Endothelial cell of umbilical vein (primary cell): ENCODE measurements at regions not wholly inside any gene's neighbourhood (a gene's known extent, or its start where the extent isn't known, plus 50 kb on each side); places are given as distances from the start of the nearest gene placed in this dataset.

ENCODE experiments used
- BruUV-seq: library from RNA; stranded (reverse); fragments of 400-500 nt; replicated peaks from 2 replicates; lab custom pipeline; 2021; lab: Mats Ljungman, UMichigan
- CTCF ChIA-PET: fragments of 300-600, 350-600 bp; sonication (Branson Sonifier 250); formaldehyde crosslinking; loops from one replicate; lab custom pipeline; 2021; ENCODE audit warnings: antibody characterized with exemption, inconsistent platforms; lab: Charles Lee
- POLR2A ChIA-PET: fragments of 300-600, 350-600 bp; sonication (Branson Sonifier 250); formaldehyde crosslinking; loops from one replicate; lab custom pipeline; 2021; ENCODE audit warnings: antibody characterized with exemption, inconsistent platforms; lab: Charles Lee
- DNase-seq: peaks from one replicate; pipeline ENCODE4 v3.0.0-alpha.2; 2011; ENCODE audit warnings: low read depth, low spot score
- FAIRE-seq: peaks from 2 replicates; lab custom pipeline; 2011; peaks lifted over from hg19 to GRCh38; lab: Jason Lieb, UNC
- H2AFZ ChIP-seq: 2 replicates; pipeline ENCODE4 v1.6.0; 2012; ENCODE audit warnings: low read depth, low read length, control low read depth, inconsistent platforms
- H3K27ac ChIP-seq: 2 replicates; pipeline ENCODE4 v1.5.1; 2011; ENCODE audit warnings: low read depth, mild to moderate bottlenecking, control low read depth, low read length, moderate library complexity; ENCODE audit not compliant: insufficient read depth
- H3K27me3 ChIP-seq, 2 experiments: 2 replicates each; pipeline versions ENCODE4 v1.6.0 to v1.6.1; 2011; ENCODE audit warnings: low read length in 2 of 2, mixed read lengths in 1 of 2; ENCODE audit not compliant: control insufficient read depth in 2 of 2, insufficient read depth in 2 of 2
- H3K36me3 ChIP-seq, 2 experiments: 2 replicates in 1 of 2; 3 replicates in 1 of 2; pipeline ENCODE4 v1.5.1; 2011; ENCODE audit warnings: low read length in 2 of 2, mild to moderate bottlenecking in 1 of 2, moderate library complexity in 1 of 2; ENCODE audit not compliant: control insufficient read depth in 2 of 2, insufficient read depth in 2 of 2; ENCODE audit errors: extremely low read depth in 1 of 2
- H3K4me1 ChIP-seq: 3 replicates; pipeline ENCODE4 v1.5.1; 2011; ENCODE audit warnings: mild to moderate bottlenecking, low read length; ENCODE audit not compliant: control insufficient read depth, insufficient read depth; ENCODE audit errors: extremely low read depth
- H3K4me2 ChIP-seq: 2 replicates; pipeline ENCODE4 v1.6.1; 2011; ENCODE audit warnings: low read length, control low read depth, mixed read lengths; ENCODE audit not compliant: insufficient read depth
- H3K4me3 ChIP-seq, 3 experiments: fragments of 200-600 bp in 1 of 3; sonication (generic), shearing (Covaris generic) in 1 of 3; replicated peaks in 1 of 3; 2 replicates each; pipeline ENCODE4 v1.5.1; 2011 to 2016; ENCODE audit warnings: control low read depth in 3 of 3, low read length in 3 of 3, mild to moderate bottlenecking in 2 of 3, inconsistent platforms in 1 of 3, low read depth in 1 of 3, moderate library complexity in 1 of 3; ENCODE audit not compliant: insufficient read depth in 1 of 3
- H3K79me2 ChIP-seq: 2 replicates; pipeline ENCODE4 v1.6.0; 2012; ENCODE audit warnings: low read length, inconsistent platforms; ENCODE audit not compliant: control insufficient read depth, insufficient read depth
- H3K9ac ChIP-seq: replicated peaks from 2 replicates; pipeline ENCODE3; 2011; ENCODE audit warnings: low read length, control low read depth; ENCODE audit not compliant: insufficient read depth; ENCODE audit errors: extremely low read depth
- H3K9me1 ChIP-seq: replicated peaks from 3 replicates; pipeline ENCODE4 v1.6.0; 2011; ENCODE audit warnings: mild to moderate bottlenecking, low read length; ENCODE audit not compliant: control insufficient read depth, insufficient read depth; ENCODE audit errors: extremely low read depth
- H3K9me3 ChIP-seq: replicated peaks from 2 replicates; pipeline ENCODE4 v1.5.1; 2012; ENCODE audit warnings: low read length, inconsistent platforms; ENCODE audit not compliant: control insufficient read depth, insufficient read depth
- H4K20me1 ChIP-seq: replicated peaks from 2 replicates; pipeline ENCODE3; 2011; ENCODE audit warnings: mild to moderate bottlenecking, low read length; ENCODE audit not compliant: control insufficient read depth, insufficient read depth; ENCODE audit errors: extremely low read depth
- CTCF ChIP-seq, 2 donors: IDR thresholded peaks; 1 replicate in 1 of 2; 2 replicates in 1 of 2; pipeline ENCODE4 v1.5.1; 2011; ENCODE audit warnings: low read length in 2 of 2, mild to moderate bottlenecking in 2 of 2, moderate library complexity in 2 of 2, control low read depth in 1 of 2, inconsistent platforms in 1 of 2, low read depth in 1 of 2; ENCODE audit not compliant: insufficient read depth in 1 of 2; ENCODE audit errors: extremely low read depth in 1 of 2
- EZH2 ChIP-seq: IDR thresholded peaks from 2 replicates; pipeline ENCODE4 v1.6.1; 2012; ENCODE audit warnings: borderline replicate concordance, low read depth, mild to moderate bottlenecking, moderate library complexity, low read length, inconsistent platforms; ENCODE audit not compliant: severe bottlenecking
- FOS ChIP-seq: IDR thresholded peaks from 2 replicates; pipeline ENCODE4 v1.6.1; 2011; ENCODE audit warnings: mild to moderate bottlenecking, low read length, moderate library complexity, borderline replicate concordance; ENCODE audit not compliant: insufficient read depth
- GATA2 ChIP-seq: IDR thresholded peaks from 2 replicates; pipeline ENCODE4 v1.7.0; 2011; ENCODE audit warnings: low read depth, mild to moderate bottlenecking, moderate library complexity, mixed read lengths, low read length; ENCODE audit not compliant: insufficient read length, insufficient read depth
- JUN ChIP-seq: IDR thresholded peaks from 2 replicates; pipeline ENCODE4 v1.6.1; 2011; ENCODE audit warnings: borderline replicate concordance, low read depth; ENCODE audit not compliant: insufficient read length, insufficient read depth
- MAX ChIP-seq: IDR thresholded peaks from 2 replicates; pipeline ENCODE4 v1.6.1; 2011; ENCODE audit not compliant: insufficient read depth, insufficient read length
- MYC ChIP-seq: IDR thresholded peaks from one replicate; pipeline ENCODE4 v1.6.1; 2011; ENCODE audit warnings: mild to moderate bottlenecking, low read depth, low read length
- POLR2A ChIP-seq: IDR thresholded peaks from 2 replicates; pipeline ENCODE4 v1.6.1; 2012; ENCODE audit warnings: low read depth, mild to moderate bottlenecking, control low read depth, low read length
- POLR2AphosphoS5 ChIP-seq: IDR thresholded peaks from 2 replicates; pipeline ENCODE4 v1.6.1; 2012; ENCODE audit warnings: low read depth, mild to moderate bottlenecking, control low read depth, low read length, moderate library complexity; ENCODE audit not compliant: insufficient read depth
- dilution Hi-C: fragments of 300-500 bp; cut with MboI; formaldehyde crosslinking; loops from one replicate; pipeline ENCODE4 v1.15.0; 2019; ENCODE audit warnings: low sequenced_read_pairs; ENCODE audit not compliant: extremely low pct_ligation_motif_present
- intact Hi-C: fragments of 100-400 bp; cut with micrococcal nuclease; formaldehyde crosslinking; loops from one replicate; pipeline ENCODE4 v1.10.0; 2022

GRCh38 chr1:30611741-30612309 lies 111.6 kb downstream of the MATN1 start:
- TF ChIP-seq POLR2AphosphoS5 (no peak), MYC (no peak), JUN (no peak), CTCF (IDR thresholded peaks at IDR 0.05; ENCODE audit: extremely low read depth in 1 of 2, insufficient read depth in 1 of 2, low read depth in 1 of 2, low read length in 2 of 2) (no peak), GATA2 (no peak), FOS (no peak), MAX (no peak), EZH2 (no peak), POLR2A (no peak)

More at GRCh38 chr1:30611741-30612309, 111.6 kb downstream of the MATN1 start:
- Histone ChIP-seq H4K20me1 (no peaks in the 10 kb centered on the region), H3K79me2 (no peaks in the 10 kb centered on the region), H3K4me1 (no peaks in the 10 kb centered on the region), H3K9me1 (no peaks in the 10 kb centered on the region), H3K27me3 (no peaks in the 10 kb centered on the region), H3K27ac (no peak overlapping the region), H3K36me3 (no peaks in the 10 kb centered on the region), H3K4me2 (no peak overlapping the region), H3K4me3 (no peak overlapping the region), H3K9ac (no peak overlapping the region), H3K9me3 (no peaks in the 10 kb centered on the region), H2AFZ (no peak overlapping the region)
- intact Hi-C loops (no loop called here), dilution Hi-C loops (no loop called here)
- ChIA-PET CTCF (no interaction called here), POLR2A (no interaction called here)
- FAIRE-seq (no peak), DNase-seq (no peak)
- no TSS peak for BruUV-seq
